ENCODE measurements at regions not wholly inside any gene's neighbourhood (a gene's known extent, or its start where the extent isn't known, plus 50 kb on each side); places are given as distances from the start of the nearest gene placed in this dataset.

DNA sequence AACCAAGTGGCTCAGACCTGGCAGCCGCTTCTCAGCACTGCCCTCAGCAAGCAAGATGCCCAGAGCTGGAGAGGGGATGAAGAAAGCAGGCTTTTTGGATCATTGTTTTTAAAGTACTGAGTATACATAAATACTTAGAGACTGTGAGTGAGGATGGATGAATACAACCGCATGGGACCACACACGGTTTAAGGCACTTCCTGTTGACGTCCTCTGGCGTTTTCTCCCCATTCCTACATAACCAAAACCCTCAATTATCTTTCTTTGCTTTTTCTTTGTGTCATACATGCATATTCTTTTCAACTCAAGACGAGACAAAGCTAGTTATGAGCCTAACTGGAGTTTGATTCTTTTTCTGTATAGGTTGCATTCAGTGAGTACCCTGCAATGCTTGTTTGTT, 198.4 kb downstream of the GALR1 start:
- no peak for DNase-seq

DNA sequence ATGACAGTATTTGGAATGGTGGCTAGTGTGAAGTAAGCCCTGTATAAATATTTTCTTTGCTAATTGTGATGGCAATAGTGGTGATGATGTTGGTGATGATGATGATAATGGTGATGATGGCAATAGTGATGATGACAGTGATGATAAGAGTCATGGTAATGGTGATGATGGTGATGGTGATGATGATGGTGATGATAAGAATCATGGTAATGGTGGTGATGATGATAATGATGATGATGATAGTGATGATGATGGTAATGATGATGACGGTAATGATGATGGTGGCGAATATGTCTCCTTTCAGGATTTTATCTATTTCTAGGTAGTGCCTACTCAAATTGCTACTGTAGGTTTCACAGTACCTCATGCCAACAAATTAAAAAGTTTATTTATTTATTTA, 205.4 kb downstream of the GALR1 start:
- DNase-seq, result no peak

DNA sequence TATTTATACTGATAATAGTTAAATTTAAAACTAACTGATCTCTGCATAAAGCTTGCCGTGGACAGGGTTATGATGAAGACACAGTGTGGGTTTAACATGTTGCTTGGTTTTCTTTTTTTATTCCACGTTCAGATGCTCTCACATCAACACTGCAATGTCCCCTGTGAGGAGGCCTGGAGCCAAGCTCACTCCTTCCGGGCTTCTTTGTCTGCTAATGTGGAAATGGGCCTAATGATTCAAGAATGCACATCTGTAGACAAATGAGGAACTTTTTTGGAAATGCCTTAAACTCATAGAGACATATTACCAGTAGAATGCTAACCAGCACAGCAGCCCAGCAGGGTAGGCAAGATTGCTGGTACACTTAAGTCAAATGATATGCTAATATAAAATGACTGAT, 208.0 kb downstream of the GALR1 start:
- no peak for DNase-seq

DNA sequence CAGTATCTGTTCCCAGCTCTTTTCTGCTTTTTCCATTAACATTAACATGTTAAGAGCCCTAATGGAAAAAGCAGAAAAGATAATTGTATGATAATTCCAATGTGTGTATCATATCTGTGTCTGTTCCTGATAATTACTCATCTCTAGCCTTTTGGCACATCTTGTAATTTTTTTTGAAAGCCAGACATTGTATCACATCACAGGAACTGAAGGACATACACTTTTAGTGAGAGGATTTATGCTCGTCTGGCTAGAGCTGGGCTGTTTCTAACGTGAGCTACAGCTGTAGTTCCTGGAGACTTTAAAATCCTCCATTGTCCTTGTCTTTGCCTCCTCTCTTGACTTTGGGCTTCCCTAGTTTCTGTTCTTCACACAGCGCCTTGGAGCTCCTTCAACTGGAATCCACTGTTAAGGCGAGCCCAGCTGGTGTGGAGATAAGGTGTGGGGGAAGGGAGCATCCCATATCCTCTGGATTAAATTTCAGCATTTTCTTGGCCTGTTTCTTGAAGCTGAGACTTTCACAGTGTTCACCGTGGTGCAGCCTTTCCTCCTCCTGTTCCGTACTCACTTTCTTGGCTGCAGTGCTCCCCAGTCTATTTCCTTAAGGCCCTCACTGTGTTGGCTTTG, 211.5 kb downstream of the GALR1 start:
- no peak for DNase-seq

DNA sequence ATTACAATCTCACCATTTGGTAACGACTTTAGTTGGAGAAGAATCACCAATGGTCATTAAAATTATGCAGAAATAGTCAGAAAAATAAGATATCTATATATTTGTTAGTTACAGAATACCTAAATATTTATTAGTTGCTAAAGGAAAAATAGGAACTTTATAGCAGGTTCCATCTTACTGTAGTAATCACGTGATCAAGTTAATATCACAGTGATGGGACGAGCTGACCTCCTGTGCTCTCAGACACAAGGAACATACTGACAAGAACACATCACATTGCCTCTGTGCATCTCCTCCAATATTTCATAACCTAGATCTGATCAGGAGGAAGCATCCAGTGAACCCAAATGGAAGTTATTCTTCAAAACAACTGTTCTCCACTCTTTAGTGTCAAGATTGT, 215.3 kb downstream of the GALR1 start:
- DNase-seq, result no peak

DNA sequence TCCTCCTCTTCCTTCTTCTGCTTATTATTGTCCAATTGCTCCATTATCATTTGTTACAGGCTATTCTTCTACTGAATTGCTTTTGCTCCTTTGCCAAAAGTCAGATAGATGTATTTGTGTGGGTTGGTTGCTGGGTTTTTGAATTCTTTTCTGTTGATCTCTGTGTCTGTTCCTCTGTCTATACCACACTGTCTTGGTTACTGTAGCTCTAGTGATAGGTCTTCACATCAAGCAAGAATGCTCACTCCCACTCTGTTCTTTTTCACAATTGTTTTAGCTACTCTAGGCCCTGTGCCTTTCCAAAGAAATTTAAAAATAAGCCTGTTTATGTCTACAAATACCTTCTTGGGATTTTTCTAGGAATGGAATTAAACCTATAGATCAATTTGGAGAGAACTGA, 217.2 kb downstream of the GALR1 start:
- no peak for DNase-seq

DNA sequence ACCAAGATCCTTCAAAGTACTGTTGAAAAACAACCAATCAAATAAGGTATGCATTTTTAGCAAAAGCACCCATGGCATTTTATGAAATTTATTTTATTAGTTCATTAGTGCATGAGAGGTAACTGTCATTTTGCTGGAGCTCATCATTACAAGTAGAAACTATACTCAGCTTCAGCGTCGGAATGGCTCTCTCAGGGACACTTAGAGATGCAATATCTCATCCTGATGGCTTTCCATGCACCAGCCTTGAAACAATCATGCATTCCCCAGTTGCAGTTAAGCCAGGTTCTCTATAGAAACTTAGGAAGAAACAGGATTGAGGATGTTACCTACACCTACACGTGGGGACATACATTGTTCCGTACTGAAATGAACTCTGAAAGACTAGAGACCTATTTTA, 219.5 kb downstream of the GALR1 start:
- no peak for DNase-seq

DNA sequence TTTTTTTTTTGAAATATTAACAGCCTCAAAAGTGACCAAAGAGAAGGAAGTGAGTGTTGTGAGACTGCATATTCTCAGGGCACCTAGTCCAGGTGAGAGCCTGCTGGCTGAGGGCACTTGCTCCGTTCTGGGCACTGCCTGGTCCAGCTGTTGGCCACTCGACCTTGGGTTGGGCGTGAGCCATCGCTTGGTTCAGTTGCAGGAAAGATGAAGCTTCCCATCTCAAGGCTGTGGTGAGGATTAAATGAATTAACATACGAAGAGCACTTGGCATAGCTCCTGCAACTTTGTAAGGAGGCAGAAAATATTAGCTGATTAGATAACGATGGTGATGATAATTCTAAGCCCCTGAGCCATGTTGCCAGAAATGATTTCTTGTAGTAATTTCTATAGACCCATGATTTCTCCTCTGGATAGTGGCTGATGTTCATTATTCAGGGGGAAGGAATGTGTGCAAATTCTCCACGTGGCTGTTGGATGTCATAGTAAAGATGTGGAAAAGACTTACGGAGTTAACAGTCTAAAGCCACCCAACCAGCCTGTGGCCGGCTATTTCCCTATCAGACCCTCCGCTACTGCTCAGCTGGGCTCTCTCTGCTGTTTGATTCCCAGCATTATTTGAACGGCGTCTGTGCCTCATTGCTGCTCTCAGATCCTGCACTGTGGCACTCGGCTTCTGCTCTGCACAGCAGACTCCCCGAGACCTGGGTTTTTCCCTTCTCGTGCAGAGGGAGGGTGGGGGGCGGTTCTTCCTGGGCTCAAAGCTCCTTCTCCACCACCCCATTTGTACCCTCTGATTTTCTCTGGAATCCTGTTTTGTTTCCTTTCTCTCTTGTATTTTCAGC, 221.1 kb downstream of the GALR1 start:
- DNase-seq, result no peak

DNA sequence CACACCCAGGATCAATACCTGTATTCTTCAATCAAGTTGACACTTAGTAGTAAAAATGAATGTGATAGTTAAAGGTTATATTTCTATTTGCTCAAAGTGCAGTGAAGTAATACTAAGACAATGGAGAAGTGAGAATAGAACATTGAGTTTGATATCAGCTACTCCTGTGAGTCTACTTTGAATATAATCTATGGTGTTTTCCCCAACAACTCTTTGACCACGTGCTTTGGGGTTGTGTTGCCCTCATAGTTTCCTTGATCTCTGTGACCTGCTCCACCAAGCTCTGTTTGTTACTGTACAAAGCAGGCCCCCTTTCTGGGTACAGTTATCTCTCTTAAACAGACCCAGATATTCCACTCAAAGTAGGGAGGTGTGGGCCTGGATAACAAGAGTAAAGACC, 222.9 kb downstream of the GALR1 start:
- DNase-seq, result peak; percentile 32

DNA sequence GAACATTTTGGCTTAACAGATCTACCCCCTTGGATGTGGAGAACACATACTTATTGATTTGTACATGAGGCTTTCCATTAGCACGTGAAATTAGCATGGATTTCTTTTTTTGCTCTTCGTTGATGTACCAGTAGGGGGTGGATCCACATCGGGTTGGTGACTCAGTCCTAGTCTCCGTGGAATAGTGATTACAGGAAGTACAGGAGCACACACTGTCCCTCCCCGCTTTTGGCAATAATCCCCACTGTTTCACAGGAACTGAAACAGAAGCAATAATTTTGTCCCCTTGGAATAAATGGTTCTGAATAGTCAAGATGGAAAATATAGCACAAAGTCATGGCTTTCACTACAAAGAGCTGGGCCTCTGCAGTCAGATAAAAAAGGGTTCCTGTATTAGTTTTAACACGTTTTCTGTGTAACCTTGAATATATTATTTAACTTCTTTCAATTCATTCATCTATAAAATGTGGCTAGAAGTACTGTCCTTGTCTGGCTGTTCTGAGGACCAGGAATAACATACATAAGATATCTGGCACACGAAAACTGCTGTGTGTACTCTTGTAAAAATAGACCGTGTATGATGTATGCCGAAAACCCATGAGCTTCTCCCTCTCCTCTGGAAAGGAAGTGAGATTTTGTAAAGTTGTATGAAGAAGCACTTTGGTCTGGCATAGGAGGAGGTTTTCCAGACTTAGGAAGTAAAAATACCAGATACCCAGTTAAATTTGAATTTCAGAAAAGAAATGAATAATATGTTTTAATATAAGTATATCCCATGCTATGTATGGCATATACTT, 229.2 kb downstream of the GALR1 start:
- DNase-seq, result no peak

DNA sequence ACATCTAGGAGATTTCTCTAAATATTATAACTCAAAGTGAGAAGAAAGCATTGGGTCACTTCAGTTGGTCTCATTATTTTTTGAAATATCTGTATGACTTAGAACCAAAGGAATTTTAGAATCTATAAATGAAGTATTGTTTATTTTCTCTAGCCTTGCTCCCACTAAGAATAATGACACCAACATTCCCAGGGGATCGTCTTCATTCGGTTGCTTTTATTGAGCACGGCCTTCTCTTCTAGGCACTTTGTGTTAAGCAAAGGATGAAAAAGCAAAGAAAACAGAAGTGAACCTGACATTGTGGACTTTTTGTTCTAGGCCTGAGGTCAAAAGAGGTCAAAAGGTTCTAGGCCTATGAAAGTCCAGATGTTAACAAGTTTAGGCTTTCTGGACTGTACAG, 231.9 kb downstream of the GALR1 start:
- no peak for DNase-seq

DNA sequence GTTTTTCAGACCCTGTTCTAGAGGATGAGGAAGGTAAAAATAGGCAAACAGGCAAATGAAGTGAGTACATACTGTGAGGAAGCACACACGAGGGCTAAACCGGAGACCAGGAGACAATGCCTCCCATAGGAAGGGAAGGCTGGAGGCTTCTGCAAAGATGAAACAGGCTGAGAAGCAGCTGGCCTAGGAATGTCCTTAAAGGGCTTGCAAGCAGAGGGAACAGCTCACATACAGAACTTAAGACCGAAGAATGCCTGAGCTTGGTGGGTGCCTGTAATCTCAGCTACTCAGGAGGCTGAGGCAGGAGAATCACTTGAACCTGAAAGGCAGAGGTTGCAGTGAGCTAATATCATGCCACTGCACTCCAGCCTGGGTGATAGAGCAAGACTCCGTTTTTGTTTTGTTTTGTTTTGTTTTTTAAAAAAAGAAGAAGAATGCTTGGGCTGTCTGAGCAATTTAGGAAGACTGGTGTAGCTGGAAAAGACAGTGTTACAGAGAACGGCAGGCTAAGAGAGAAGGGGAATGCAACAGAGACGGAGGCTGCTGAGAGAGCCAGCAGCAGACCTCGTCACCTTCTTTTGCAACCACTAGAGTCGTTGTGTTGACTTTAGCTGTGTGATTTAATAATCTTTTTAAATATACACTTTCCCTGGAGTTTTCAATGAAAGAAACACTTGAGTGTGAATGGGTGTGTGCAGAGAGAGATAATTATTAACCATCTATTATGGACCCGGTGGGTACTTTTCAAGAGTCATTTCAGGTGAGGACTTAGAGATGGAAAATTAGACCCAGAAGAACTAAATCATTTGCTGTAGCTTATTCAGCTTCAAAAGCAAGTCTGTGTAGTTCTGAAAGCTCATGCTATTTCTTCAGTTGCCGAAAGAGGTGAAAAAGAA, 232.8 kb downstream of the GALR1 start:
- no peak for DNase-seq

DNA sequence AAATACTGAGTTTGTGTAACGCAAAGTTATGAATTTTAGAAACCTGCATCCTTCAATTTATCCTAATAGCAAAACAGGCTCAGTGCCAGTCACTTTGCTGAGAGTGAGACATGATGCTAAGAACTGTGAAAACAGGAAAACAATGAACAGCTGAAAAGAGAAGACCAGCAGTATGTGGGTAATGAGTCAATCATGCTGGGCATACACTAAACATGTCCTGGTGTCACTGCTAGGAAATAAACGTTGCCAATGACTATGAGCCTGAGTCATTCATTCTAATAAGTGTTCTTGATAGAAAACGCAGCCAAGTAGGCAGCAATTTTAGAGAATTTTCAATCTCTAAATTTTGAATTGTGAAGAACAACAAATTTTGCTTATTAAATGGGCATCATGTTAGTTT, 237.3 kb downstream of the GALR1 start:
- no peak for DNase-seq

DNA sequence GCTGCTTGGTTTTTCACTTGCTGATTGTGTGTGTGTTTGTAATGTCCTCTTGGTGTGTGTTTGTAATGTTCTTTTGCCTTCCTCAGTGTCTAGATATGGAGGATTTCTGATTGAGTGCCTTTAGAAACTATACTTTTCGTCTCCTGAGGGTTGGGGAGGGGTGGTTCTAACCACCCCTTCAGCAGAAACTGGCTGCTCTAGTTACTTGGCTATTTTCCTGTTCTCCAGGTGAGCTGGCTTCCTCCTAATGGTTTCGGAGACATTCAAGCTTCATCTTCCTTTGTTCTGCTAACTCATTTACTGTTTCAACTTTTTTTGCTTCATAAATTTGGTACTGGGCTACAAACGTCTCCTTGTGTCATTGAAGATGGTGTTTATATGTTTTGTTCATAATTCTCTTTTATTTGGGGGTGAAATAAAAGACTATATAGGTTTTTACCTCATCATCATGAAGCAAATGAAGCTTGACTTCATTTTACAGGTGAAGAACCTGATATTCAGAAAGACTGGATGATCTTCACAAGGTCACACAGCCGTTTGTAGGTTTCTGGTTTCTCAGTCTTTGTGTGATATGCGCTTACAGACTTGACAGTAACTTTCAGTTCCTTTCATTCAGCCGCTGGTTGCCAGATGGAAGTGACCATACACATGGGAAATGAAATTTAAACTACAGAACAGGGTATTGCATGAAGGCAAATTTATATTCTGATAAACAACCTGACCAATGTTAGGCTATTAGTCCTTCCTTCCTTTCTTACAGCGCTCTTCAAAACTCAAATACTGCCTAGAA, 238.5 kb downstream of the GALR1 start:
- no peak for DNase-seq

DNA sequence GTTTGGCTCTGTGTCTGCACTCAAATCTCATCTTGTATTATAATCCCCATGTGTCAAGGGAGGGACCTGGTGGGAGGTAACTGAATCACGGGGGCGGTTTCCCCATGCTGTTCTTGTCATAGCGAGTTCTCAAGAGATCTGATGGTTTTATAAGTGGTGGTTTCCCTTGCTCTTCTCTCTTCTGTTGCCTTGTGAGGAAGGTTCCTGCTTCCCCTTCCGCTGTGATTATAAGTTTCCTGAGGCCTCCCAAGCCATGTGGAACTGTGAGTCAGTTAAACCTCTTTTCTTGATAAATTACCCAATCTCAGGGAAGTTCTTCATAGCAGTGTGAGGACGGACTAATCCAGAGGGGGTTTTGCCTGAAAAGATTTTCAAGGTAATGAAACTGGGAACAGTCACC, 245.4 kb downstream of the GALR1 start:
- DNase-seq, result no peak

DNA sequence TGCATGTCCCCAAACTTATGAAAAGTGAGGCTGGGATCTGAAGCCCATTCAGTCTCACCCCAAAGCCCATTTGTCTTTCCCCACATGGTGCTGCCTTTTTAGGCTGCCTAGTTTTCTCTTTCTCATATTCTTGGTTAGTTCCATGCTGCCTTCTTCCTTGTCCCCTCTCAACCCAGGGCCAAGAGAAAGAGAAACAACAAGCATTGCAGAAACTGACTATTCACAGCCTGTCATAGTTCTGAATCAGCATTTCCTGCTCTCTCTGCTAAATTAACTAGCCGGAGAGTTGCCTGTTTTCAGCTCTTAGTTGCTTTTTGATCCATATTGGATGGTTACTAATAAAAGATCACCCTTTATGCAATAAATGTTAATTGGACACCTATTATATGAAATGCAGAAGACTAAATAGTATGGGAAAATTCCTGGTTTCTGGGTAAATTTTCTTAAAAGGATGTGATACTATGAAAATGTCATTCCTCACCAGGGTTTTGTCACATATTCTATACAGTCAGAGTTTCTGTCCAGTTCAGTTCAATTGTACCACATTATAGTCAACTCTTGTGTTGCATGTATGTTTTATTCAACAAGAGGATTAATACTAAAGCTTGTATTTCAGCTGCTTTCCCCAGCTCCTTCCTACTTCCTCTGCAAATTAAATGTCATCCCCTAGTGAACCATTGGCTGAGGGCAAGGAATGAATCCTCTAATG, 246.5 kb downstream of the GALR1 start:
- DNase-seq, result no peak

DNA sequence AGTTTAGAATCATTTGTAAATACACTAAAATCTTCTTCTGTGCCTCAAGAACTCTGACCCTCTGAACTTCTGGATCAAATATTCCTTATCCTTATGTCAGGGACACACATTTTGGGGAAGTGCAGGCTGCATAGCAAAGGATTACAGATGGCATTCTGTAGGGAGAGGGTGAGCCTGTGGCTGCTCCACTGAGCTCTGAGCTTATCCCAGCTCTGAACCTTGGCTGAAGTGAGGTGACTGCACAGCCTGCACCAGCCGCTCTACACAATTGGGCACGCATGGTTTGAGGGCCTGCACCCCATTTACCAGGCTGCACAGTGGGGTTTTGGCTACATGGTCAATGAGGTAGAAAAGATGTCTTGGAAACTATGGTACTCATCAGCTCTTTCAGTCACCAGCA, 251.6 kb downstream of the GALR1 start:
- no peak for DNase-seq

DNA sequence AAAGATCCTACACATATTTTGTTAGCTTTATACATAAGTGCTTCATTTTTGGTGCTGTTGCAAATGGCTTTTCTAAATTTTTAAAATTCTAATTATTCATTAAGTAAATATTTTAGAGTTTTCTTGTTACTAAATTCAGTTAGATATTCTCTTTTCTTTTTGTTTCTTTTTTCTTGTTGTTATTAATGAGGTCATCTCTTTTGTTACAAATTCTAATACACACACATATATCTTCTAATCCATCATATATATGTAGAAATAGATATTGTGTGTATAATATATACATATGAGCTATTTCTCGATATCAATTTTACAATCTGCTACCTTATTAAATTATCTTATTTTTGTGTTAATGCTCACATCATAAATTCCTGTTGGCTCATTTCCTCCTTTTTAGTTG, 255.9 kb downstream of the GALR1 start:
- DNase-seq, result no peak

DNA sequence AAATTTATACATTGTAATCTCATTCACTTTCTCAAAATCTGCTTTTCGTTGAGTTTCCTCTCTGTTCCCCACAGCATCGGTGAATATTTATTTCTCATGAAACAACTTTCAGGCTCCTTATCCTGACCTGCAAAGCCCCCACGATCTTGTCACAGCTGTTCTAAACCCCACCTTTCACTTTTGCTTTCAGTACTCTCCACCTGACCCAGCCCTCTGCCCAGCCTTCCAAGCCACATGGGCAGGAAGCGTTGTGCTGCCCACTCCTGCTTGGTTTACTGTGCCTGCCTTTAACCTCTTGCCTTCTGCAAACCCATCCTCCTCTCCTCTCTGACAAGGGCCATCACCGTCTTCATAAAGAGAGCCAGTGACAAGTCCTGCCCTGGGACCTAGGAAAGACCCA, 262.5 kb downstream of the GALR1 start:
- no peak for DNase-seq

DNA sequence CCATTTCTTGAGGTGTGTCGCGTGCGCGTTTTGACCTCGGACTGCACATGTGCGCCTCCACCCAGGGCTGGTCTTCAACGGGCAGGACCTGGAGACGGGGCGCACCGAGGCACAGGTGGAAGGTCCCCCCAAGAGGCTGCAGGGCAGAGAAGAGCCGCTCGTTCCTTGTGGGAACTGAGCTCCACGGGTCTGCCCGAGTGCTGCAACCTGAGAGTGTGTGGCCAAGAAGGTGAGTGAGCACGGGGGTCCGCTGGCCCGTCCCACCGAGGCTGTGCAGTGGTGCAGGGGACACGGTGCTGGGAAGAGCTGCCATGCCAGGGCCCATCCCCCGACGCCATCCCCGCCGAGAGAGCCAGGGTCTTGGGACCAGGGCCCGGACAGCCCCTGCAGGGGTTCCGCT, 268.3 kb downstream of the GALR1 start:
- no peak for DNase-seq

DNA sequence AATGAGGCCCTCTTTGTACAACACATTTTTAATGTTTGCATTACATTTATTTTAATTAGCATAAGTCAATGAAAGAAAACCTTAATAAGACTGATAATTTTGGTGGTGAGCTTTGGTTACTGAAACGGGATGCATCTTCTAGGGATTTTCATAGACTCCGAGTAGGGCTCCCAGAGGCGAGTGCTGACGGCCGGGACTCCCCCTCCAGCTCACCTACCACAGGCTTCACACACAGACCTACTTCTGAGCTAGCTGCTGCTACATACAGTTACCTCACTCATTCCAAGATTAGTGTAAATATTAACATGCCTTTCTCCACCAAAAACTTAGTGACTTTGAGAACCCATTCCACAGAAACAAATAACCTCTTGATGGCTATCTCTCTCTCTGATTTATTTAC, 271.1 kb downstream of the GALR1 start:
- DNase-seq, result no peak

All from hematopoietic multipotent progenitor cell treated with erythropoietin and hydrocortisone succinate and interleukin-3 and kit ligand, for 6 days (in vitro differentiated cells).